Natural killer cell (primary cell): ENCODE measurements at regions not wholly inside any gene's neighbourhood (a gene's known extent, or its start where the extent isn't known, plus 50 kb on each side); places are given as distances from the start of the nearest gene placed in this dataset.

Source experiments
- ATAC-seq, 3 donors: fragments of 150-1000 bp in 2 of 3; fragments of 200-7000 bp in 1 of 3; cut with Tn5 transposase; 1 replicate in 1 of 3; 2 replicates in 2 of 3; pipeline ENCODE4 v1.10.0; 2021; ENCODE audit warnings: mild to moderate bottlenecking in 2 of 3, moderate library complexity in 2 of 3
- DNase-seq, 2 donors: peaks; one replicate each; pipeline versions ENCODE4 v3.0.0 to v3.0.0-alpha.2; 2013 to 2021; ENCODE audit warnings: mixed read lengths in 1 of 2
- H3K27ac ChIP-seq: one replicate; pipeline ENCODE4 v1.5.1; 2013; ENCODE audit warnings: mild to moderate bottlenecking, low read length
- H3K27me3 ChIP-seq: one replicate; pipeline ENCODE4 v1.6.1; 2013; ENCODE audit warnings: low read length; ENCODE audit not compliant: control insufficient read depth, insufficient read depth
- H3K36me3 ChIP-seq: one replicate; pipeline ENCODE4 v1.6.1; 2013; ENCODE audit warnings: low read length; ENCODE audit not compliant: control insufficient read depth, insufficient read depth
- H3K4me1 ChIP-seq: one replicate; pipeline ENCODE4 v1.6.1; 2013; ENCODE audit warnings: low read length; ENCODE audit not compliant: control insufficient read depth, insufficient read depth
- H3K4me3 ChIP-seq: one replicate; pipeline ENCODE4 v1.5.1; 2013; ENCODE audit warnings: low read length
- H3K9me3 ChIP-seq: one replicate; pipeline ENCODE4 v1.6.1; 2013; ENCODE audit warnings: low read length; ENCODE audit not compliant: control insufficient read depth, insufficient read depth
- H3K27ac Mint-ChIP-seq, 2 donors: one replicate each; pipeline ENCODE4 v1.8.0; 2022; ENCODE audit warnings: mild to moderate bottlenecking in 2 of 2, mixed read lengths in 2 of 2, moderate library complexity in 1 of 2
- H3K27me3 Mint-ChIP-seq, 2 donors: one replicate each; pipeline ENCODE4 v1.8.0; 2022; ENCODE audit warnings: low read depth in 2 of 2, mixed read lengths in 2 of 2
- H3K36me3 Mint-ChIP-seq: one replicate; pipeline ENCODE4 v1.8.0; 2022; ENCODE audit warnings: mixed read lengths
- H3K4me1 Mint-ChIP-seq, 2 donors: one replicate each; pipeline ENCODE4 v1.8.0; 2022; ENCODE audit warnings: mixed read lengths in 2 of 2
- H3K4me3 Mint-ChIP-seq: one replicate; pipeline ENCODE4 v1.8.0; 2022; ENCODE audit warnings: mild to moderate bottlenecking, moderate library complexity, mixed read lengths
- H3K9me3 Mint-ChIP-seq, 2 donors: one replicate each; pipeline ENCODE4 v1.8.0; 2022; ENCODE audit warnings: mixed read lengths in 2 of 2
- CTCF ChIP-seq: fragments of 200-600 bp; IDR thresholded peaks from one replicate; pipeline ENCODE4 v1.8.0; 2022; ENCODE audit warnings: antibody characterized with exemption
- WGBS: methylation state at CpG from one replicate; pipeline ENCODE4 v1.1.7; 2013; ENCODE audit warnings: missing lambda C conversion rate; ENCODE audit not compliant: insufficient coverage; 5-methylcytosine and 5-hydroxymethylcytosine counted together
- intact Hi-C: fragments of 100-400 bp; cut with micrococcal nuclease; formaldehyde crosslinking; loops from one replicate; pipeline ENCODE4 v1.14.2; 2022

- intact Hi-C loops = no loop called here
- peaks cover 6 to 37% of the 10 kb centered on the region in 2 donors for H3K27me3 Mint-ChIP-seq
- H3K27ac Mint-ChIP-seq = no peak overlapping the region
- ATAC-seq = no peak
- H3K4me1 Mint-ChIP-seq = peaks cover 0 to 10% of the 10 kb centered on the region in 2 donors
- WGBS = 83% methylated on average over 9 of the region's 9 CpGs
- Histone ChIP-seq H3K27ac (no peak overlapping the region), H3K9me3 (no peaks in the 10 kb centered on the region), H3K4me1 (no peaks in the 10 kb centered on the region), H3K36me3 (no peaks in the 10 kb centered on the region), H3K4me3 (no peak overlapping the region), H3K27me3 (no peaks in the 10 kb centered on the region)
- DNase-seq = no peak
- TF ChIP-seq CTCF = no peak
- no peaks in the 10 kb centered on the region for H3K36me3 Mint-ChIP-seq
- no peaks in the 10 kb centered on the region for H3K9me3 Mint-ChIP-seq
- no peak overlapping the region for H3K4me3 Mint-ChIP-seq
Observed at GRCh38 chr15:62877276-62877857, 165.2 kb upstream of the TPM1 start.

GRCh38 chr15:62878070-62878469, 164.5 kb upstream of the TPM1 start:
- intact Hi-C loops = no loop called here
- no peaks in the 10 kb centered on the region for H3K9me3 Mint-ChIP-seq
- peaks cover 9 to 45% of the 10 kb centered on the region in 2 donors for H3K27me3 Mint-ChIP-seq
- Histone ChIP-seq H3K36me3 (no peaks in the 10 kb centered on the region), H3K4me3 (no peak overlapping the region), H3K9me3 (no peaks in the 10 kb centered on the region), H3K27me3 (no peaks in the 10 kb centered on the region), H3K27ac (no peak overlapping the region), H3K4me1 (no peaks in the 10 kb centered on the region)
- no peaks in the 10 kb centered on the region for H3K36me3 Mint-ChIP-seq
- WGBS = 84% methylated on average over 6 of the region's 6 CpGs
- DNase-seq = no peak
- H3K4me3 Mint-ChIP-seq = no peak overlapping the region
- H3K27ac Mint-ChIP-seq = no peak overlapping the region
- ATAC-seq = no peak
- peaks cover 0 to 10% of the 10 kb centered on the region in 2 donors for H3K4me1 Mint-ChIP-seq
- TF ChIP-seq CTCF = no peak

DNA sequence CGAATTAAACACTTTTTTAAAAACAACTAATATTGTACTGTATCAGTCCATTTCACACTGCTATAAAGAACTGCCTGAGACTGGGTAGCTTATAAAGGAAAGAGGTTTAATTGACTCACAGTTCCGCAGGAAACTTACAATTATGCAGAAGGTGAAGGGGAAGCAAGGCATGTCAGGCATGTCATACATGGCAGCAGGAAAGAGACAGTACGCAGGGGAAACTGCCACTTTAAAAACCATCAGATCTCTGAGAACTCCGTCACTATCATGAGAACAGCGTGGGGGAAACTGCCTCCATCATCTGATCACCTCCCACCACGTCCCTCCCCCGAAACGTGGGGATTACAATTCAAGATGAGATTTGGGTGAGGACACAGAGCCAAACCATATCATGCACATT, 162.8 kb upstream of the TPM1 start:
- H3K4me1 Mint-ChIP-seq = peaks cover 0 to 10% of the 10 kb centered on the region in 2 donors
- H3K27ac Mint-ChIP-seq = no peak overlapping the region
- no peaks in the 10 kb centered on the region for H3K4me1 ChIP-seq
- H3K9me3 ChIP-seq = no peaks in the 10 kb centered on the region
- no peaks in the 10 kb centered on the region for H3K9me3 Mint-ChIP-seq
- no peaks in the 10 kb centered on the region for H3K36me3 ChIP-seq
- TF ChIP-seq CTCF = no peak
- no peaks in the 10 kb centered on the region for H3K36me3 Mint-ChIP-seq
- no peak overlapping the region for H3K27ac ChIP-seq
- no peak overlapping the region for H3K4me3 ChIP-seq
- WGBS = 20% methylated on average over 7 of the region's 8 CpGs
- no peak for DNase-seq
- H3K27me3 Mint-ChIP-seq = peaks cover 12 to 42% of the 10 kb centered on the region in 2 donors
- intact Hi-C loops = no loop called here
- H3K4me3 Mint-ChIP-seq = no peak overlapping the region
- no peaks in the 10 kb centered on the region for H3K27me3 ChIP-seq
- ATAC-seq = no peak

DNA sequence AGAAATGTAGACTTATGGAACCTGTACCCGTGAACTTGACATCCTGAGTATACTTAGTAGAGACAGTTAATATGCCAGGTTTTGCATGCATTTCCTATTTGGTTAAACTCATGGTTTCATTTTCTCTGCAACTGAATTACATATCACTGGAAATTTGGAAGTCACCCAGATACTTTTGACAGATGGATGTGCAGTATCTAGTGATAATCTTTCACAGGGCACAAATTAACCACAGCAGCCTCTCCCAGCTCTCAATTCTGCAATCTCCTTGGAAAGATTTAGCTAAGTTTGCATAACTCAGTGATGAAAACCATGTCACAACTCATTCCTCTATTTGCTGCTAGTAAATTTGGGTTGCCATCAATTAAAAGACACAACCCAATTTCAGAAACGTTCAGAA, 162.3 kb upstream of the TPM1 start:
- Histone ChIP-seq H3K27ac (no peak overlapping the region), H3K4me3 (no peak overlapping the region), H3K36me3 (no peaks in the 10 kb centered on the region), H3K27me3 (no peaks in the 10 kb centered on the region), H3K9me3 (no peaks in the 10 kb centered on the region), H3K4me1 (no peaks in the 10 kb centered on the region)
- ATAC-seq (no peak), DNase-seq (no peak)
- Mint-ChIP-seq H3K4me1 (peaks cover 0 to 10% of the 10 kb centered on the region in 2 donors), H3K27me3 (peaks cover 12 to 42% of the 10 kb centered on the region in 2 donors), H3K27ac (no peak overlapping the region), H3K4me3 (no peak overlapping the region), H3K9me3 (no peaks in the 10 kb centered on the region), H3K36me3 (no peaks in the 10 kb centered on the region)
- no peak for TF ChIP-seq CTCF
- WGBS = 0% methylated on average over 1 of the region's 2 CpGs
- intact Hi-C loops = no loop called here
